ENCODE measurements at regions not wholly inside any gene's neighbourhood (a gene's known extent, or its start where the extent isn't known, plus 50 kb on each side); places are given as distances from the start of the nearest gene placed in this dataset.

GRCh38 chr13:80010846-80011245 lies 330.1 kb downstream of the SPRY2 start:
- TF ChIP-seq, protein P1, sequence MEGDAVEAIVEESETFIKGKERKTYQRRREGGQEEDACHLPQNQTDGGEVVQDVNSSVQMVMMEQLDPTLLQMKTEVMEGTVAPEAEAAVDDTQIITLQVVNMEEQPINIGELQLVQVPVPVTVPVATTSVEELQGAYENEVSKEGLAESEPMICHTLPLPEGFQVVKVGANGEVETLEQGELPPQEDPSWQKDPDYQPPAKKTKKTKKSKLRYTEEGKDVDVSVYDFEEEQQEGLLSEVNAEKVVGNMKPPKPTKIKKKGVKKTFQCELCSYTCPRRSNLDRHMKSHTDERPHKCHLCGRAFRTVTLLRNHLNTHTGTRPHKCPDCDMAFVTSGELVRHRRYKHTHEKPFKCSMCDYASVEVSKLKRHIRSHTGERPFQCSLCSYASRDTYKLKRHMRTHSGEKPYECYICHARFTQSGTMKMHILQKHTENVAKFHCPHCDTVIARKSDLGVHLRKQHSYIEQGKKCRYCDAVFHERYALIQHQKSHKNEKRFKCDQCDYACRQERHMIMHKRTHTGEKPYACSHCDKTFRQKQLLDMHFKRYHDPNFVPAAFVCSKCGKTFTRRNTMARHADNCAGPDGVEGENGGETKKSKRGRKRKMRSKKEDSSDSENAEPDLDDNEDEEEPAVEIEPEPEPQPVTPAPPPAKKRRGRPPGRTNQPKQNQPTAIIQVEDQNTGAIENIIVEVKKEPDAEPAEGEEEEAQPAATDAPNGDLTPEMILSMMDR (IDR thresholded peaks at IDR 0.05), result no peak
- no peak for TF ChIP-seq POLR2A (IDR thresholded peaks at IDR 0.05; ENCODE audit: low read depth)
- no peak for TF ChIP-seq POLR2AphosphoS5 (IDR thresholded peaks at IDR 0.05)

Measured in esophagus muscularis mucosa (tissue), 3 donors.